OCI-LY7 (cell line): ENCODE measurements at regions not wholly inside any gene's neighbourhood (a gene's known extent, or its start where the extent isn't known, plus 50 kb on each side); places are given as distances from the start of the nearest gene placed in this dataset.

Source experiments
- CTCF ChIP-seq: fragments of 200-600 bp; sonication (generic); conservative IDR thresholded peaks from 2 replicates; pipeline ENCODE4 v1.5.1; 2014; ENCODE audit warnings: mild to moderate bottlenecking, antibody characterized with exemption, low read length, moderate library complexity, mixed read lengths
- EZH2phosphoT487 ChIP-seq: fragments of 200-600 bp; sonication (generic); IDR thresholded peaks from 2 replicates; pipeline ENCODE4 v1.6.1; 2018; ENCODE audit warnings: low read depth, borderline replicate concordance, mild to moderate bottlenecking, mixed run types, antibody characterized with exemption, low read length, moderate library complexity, mixed read lengths

GRCh38 chrX:39487969-39488330 lies 609.8 kb downstream of the BCOR start:
- no peak for TF ChIP-seq EZH2phosphoT487
- TF ChIP-seq CTCF: no peak
